Fibroblast of skin of right quadriceps (primary cell): ENCODE measurements at regions not wholly inside any gene's neighbourhood (a gene's known extent, or its start where the extent isn't known, plus 50 kb on each side); places are given as distances from the start of the nearest gene placed in this dataset.

Experiments used
- DNase-seq: peaks from one replicate; pipeline ENCODE4 v3.0.0-alpha.2; 2013

DNA sequence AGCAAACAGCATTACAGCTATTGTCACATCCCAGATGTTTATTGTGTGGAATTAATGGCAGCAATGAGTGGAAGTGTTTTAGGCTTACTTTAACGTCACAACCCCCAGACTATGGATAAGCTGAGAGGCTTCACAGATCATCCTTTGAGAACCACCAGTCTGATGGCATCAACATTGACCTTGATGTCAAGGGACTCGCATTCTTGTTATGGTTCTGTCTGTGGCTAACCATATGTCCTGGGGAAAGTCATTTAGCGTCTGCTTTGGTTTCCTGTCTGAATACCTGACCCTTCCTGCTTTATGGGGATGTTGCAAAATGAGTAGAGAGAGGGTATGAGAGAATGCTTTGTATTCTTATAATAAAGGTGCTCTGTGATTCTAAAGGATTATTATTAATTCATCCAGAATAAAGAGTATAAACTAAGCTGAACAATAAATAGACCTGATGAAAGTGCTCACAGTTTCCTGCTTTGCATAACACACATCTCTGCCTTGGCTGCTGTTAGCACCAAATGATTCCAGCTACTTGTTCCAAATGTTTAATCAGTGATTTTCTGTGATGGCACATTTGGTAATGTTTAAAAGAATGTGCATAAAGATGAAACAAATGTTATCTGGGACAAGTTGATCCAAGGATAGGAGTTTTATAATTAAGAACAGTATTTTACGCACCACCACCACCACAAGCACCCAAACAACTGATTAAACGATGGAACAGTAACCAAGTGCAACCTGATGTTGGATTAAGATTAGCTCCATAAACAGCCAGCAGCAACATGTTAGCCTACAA is 116.9 kb upstream of the LRIG3 start:
- peak; percentile 47 for DNase-seq

DNA sequence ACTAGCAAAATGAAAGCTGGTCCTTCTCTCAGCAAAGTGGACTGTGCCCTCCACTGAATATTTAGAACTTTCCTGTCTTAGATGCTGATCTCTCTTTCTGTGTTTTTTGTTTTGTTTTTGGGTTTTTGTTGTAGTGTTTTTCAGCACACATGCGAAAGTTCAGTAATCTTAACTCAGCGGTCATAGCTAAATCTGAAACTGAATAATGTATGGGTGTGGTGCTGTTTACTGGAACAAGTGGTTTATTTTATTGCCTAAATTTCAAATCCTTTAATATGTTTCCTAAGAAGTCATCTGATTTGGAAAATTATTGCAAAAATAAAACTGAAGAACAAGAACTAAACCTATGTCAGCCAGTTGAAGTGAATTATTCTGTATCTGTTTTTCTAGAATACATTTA is 116.0 kb upstream of the LRIG3 start:
- DNase-seq: no peak

DNA sequence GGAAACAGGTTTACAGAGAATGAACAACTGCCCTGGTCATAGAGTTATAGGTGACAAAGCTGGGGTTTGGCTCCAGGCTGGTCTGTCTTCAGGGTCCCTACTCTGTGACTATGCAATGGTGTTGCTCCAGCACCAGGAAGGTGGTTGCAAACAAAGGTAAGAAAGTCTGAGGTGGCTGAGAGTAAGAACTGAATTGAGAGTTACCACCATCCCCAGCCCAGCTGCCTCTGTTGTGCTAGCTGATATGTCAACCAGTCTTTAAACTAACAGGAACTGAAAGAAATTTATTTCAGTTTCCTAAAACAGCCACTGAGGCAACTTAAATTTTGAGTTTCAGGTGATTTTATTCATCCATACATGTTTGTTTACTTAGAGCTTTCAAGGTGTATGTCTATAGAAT is 111.0 kb upstream of the LRIG3 start:
- no peak for DNase-seq

DNA sequence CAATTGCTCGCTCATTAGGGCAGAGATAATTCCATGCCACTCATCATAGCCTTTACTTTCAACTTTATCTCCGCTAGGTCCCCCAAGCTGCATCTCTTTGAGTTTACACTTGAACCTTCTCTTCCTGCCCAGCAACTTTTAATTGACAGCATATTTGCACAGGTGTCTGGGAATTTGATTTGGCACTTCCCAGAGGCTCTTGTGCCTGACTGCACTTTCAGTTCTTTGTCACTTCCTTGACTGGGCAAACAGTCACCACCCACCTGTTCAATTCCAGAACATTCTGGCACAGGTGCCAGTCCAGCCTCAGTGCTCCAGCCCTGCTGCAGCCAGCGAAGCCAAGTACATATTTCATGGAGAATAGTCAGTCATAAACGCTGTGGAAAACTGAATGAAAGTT is 110.1 kb upstream of the LRIG3 start:
- DNase-seq: no peak

DNA sequence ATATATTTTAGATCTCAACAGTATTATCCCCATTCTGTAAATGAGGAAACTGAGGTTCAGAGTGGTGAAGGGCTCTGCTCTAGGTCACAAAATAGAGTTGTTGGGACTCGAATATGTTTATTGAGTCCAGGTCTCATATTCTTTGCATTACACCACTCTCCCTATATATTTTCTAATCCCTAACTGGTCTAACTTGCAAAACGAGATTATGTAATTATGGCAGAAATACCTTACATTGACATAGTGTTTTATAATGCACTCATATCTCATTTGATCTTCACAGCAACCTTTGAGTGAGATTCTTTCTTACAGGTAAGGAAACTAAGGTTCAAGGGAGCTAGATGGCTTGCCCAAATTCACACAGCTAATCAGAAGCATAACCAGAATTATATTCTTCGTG is 106.9 kb upstream of the LRIG3 start:
- no peak for DNase-seq

DNA sequence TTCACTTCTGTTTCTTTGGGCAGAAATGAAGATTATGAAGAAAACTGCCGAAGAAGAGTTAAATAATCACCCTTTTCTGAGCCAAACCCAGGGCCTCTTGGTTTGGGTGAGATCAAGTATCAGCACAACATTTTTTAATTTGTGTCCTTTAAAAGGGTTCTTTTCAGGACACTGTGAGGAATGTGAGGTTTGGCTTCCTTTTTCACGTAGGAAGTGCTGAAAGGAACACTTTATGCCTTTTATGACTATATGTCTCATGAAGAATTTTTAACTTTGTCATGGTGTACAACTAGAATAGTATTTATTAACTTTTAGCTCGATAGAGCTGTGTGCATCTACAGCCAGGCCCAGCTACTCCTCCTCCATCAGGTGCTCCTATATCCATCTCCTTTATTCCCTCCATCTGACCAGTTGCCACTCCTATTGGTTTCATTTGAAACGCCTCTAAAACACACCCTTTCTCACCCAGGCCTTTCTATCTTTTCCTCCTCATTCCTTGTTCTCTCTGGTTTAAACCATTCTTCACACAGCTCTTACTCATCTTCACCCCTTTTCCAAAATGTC is 103.6 kb upstream of the LRIG3 start:
- DNase-seq: peak; percentile 71

DNA sequence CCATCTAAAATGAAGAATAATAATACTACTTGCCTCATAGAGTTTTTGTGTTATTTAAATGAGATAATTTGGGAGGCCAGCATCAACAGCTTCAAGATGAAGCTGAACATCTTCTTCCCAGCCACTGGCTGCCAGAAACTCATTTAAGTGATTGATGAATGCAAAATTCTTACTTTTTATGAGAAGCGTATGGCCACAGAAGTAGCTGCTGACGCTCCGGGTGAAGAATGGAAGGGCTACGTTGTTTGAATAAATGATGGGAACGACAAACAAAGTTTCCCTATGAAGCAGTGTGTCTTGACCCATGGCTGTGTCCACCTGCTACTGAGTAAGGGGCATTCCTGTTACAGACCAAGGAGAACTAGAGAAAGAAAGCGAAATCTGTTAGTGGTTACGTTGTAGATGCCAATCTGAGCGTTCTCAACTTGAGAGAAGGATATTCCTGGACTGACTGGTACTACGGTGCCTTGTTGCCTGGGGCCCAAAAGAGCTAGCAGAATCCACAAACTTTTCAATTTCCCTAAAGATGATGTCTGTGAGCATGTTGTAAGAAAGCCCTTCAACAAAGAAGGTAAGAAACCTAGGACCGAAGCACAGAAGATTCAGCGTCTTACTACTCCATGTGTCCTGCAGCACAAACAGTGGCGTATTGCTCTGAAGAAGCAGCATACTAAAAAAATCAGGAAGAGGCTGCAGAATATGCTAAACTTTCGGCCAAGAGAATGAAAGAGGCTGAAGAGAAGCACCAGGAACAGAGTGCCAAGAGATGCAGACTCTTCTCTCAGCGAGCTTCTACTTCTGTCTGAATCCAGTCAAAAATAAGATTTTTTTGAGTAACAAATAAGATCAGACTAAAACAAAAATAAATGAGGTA is 100.0 kb upstream of the LRIG3 start:
- DNase-seq: no peak

DNA sequence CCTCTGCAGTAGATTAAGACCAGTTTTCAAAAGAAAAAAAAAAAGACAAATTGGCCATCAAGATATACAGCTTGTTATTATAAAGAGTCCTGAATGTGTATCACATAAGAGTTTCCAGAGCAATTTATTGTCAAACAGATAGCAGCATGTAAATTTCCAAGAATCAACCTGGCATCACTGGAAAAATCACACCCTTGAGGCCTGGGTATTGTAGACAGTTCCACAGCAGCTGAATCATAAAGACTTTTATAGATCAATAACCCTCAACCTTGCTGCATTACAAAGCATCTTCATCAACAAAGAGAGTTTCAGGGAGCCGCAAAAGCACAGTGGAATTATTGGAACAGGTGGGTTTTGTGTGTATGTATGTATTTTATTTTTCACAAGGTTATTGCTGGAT is 94.6 kb upstream of the LRIG3 start:
- DNase-seq: no peak

DNA sequence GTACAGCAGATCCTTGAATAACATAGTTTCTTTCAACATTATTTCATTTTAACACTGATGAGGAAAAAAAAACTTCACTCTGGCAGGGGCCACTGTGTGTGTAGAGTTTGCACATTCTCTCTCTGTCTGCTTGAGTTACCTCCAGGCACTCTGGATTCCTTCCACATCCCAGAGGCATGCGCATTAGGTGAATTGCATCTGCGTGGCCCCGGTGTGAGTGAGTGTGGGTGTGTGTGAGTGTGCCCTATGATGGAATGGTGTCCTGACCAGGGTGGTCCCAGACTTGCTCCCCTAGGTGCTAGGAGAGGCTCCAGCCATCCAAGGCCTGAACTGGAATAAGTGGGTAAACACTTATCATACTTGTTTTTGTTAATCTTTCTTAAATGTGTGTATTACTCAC is 90.6 kb upstream of the LRIG3 start:
- DNase-seq: no peak

DNA sequence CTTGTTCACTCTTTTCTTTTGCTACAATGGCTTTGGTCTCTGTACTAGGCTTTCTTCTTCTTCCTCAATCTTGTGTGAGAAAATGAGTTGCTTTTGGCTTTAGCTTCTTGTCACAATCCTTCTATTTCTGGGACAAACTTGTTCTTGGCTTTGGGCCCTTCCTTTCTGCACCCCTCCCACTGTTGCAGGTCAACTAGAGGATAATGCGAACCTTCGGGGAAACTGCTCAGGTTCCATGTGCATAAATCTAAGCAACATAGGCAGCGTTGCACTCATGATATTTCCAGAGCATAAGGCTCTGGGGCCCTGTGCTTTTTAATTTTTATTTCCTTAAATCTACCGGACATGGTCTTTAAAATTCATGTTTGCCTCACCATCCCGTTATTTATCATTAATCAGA is 89.8 kb upstream of the LRIG3 start:
- no peak for DNase-seq

DNA sequence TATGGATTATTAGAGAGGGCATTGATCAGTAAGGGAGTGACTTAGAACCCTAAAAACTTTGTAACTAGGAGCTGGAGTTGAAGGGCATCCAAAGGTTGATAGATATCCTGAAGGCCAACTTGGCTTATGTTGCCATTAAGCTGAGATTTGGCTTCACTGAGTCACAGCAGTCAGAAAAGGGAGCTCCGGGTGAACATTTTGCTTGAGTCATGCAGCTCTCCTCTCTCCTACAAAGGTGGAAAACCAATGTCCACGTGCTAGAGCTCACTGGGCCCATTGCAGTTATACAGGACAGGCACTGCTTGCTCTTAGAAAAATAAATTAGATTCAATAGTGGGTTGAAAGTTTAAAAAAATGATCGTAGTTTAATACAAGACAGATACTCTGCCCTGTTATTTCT is 87.3 kb upstream of the LRIG3 start:
- no peak for DNase-seq

DNA sequence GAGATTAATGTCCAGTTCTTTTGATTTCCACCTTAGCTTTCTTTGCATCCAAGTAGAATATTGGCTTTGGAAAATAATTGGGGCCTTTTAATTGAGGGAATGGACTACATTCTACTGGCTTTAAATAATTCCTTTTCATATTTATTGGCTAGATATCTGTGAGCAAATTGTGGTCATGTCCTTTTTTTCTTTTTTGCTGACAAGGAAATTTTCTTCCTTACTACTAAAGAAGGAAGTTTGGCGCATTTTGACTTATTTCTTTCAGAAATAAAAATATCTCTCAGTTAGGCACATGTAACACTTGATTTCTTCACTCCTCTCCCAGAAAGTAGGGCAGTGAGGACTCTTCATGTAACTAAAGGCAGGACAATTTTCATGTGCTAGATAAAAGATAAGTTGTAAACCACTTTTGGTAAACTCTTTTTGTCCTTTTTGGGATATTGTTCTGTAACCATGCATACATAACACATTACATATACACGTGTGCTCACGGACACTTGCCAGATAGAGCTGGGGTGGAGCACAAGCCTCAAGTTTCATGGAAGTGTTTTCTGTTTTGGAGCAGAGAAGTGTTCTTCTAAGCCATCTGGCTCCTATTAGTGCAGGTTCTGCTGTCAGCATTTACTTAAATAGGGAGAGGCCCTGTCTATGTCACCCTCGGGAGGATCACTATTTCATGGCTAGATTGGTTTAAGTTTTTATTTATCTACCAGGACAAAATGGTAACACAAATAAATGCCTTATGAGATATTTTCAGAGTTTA is 85.1 kb upstream of the LRIG3 start:
- peak; percentile 58 for DNase-seq

DNA sequence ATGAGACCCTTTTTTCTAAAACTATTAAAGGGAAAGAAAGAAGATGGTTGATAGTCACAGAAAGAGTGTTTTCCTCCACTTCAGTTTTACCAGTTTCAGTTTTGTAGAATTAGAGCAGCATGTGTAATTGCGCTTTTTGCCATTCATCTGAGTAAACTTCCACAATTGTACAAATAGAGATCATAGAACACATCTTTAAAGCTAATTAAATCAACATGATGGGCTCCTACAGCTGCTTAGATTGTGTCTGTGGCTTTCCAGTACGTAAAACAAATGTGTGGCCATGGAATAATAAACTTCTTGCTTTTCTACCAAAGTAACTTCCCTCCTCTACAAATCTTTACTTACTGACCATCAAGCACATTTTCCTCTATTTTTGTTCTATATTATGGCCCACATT is 84.2 kb upstream of the LRIG3 start:
- DNase-seq: peak; percentile 24

DNA sequence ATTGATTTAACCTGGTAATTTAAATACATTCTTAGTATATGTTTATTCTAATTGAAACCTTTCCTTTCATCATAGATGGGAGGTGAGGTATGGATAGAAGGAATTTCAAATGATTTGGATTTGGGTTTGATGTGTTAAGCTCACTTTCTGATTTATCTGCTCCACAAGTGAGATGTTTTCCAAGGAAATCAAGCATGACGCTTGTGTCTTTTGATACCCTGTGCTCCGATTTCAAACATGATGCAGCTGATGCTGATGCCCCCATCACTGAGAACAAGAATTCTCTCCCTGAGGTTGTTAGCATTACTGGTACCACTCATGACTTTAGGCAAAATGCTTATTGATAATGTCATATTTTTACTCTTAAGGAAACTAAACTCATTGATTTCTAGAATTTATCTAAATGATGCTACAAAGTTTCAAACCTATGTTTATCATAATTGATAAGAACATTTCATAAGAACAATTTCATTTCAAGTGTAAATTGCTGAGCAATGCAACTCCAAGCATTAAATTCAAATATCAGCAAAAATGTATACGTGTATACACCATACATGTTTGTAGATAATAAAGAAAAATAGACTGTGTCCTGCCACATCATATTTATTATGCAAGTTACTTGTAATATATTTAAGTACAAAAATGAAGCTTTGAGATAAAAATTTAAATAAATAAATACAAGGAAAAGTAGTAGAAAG is 75.5 kb upstream of the LRIG3 start:
- no peak for DNase-seq

DNA sequence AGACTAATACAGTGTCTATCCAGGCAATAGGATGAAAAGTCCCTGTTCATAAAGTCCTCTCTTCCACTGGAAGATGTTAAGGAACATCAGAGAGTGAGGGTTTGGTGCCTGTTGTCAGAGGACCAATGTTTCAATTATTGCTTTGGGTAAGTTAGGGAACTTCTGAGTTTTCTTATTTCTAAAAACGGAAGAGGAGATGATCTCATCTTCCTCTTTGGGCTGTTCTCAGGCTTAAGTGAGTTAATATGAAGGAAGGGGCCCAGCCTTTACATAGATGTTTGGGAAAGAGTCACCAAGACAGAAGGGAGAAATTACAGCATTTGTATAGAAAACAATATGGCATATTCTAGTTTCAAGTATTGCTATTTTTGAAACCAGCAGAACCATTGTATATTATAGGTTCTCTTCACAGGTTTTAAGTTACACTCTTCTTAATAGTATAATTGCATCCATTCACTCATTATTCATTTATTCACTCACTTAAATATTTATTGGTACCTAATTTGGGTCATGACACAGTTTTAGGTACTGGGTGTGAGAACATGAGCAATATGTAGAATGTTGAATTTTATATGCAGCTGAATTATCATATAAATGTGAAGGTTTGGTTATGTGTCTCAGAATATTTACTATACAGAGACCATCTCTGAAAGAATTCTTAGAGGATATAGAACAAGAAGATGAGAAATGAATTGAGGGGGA is 68.5 kb upstream of the LRIG3 start:
- no peak for DNase-seq

DNA sequence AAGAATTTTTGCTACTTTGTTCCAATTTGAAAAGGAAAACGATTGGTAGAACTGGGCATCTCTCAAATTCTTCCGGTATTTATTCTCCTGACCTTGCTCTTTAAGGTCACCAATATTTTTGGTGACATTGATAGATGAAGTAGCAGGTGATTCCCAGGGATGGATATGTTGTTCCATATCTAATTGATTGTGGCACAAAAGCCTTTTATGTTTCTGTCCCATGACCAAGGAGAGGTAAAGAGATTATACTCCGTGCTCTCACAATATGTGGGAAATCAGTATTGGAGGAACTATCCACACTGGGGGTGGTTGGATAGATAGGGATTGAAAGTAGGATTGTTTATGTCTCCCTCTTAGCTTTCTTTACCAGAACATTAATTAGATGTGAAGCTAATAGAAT is 61.7 kb upstream of the LRIG3 start:
- no peak for DNase-seq

DNA sequence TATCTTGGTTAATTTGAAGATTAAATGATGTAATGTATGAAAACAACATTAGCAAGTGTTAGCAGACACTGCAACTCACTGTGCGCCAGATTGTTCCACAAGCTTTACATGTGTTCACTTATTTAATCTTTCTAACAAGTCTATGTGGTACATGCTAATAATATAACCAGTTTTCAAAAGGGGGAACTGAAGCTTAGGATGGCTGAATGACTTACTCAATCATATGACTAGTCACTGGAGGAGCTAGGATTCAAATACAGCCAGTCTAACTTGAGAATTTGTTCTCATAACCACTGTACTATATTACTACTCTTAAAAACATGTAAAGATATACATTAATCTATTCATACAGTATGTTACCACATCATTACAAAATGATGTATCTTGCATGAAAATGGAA is 60.5 kb upstream of the LRIG3 start:
- no peak for DNase-seq

DNA sequence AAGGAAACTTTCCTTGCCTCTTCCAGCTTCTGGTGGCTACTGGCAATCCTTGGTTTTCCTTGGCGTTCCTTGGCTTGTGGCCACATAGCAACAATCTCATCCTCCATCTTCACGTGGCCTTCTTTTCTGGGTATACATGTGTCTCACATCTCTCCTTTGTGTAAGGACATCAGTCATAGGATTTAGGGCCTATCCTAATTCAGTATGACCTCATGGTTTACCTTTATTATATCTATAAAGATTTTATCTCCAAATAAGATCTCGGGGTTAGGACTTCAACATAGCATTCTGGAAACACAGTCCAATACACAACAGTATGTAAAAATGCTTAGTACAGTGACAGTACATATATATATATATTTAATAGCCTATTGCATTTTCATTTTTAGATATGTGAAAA is 58.4 kb upstream of the LRIG3 start:
- DNase-seq: no peak

DNA sequence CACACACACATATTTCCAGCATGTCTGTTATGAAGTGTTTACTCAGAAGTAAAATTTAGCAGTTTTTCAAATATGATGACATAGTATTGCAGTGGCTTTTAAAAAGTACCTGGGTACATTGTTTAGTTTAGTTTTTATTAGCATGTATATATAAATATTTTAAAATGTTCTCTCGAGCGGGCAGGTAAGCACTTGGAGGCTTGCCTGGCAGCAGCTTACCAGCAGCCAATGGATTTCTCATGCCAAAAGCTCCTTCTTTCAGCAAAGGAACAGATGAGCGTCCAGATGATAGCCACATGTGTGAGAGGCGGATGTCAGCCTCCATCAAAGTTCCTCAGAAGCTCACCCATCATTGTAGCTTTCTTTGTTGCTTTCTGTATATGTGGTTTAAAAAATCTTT is 57.2 kb upstream of the LRIG3 start:
- no peak for DNase-seq

DNA sequence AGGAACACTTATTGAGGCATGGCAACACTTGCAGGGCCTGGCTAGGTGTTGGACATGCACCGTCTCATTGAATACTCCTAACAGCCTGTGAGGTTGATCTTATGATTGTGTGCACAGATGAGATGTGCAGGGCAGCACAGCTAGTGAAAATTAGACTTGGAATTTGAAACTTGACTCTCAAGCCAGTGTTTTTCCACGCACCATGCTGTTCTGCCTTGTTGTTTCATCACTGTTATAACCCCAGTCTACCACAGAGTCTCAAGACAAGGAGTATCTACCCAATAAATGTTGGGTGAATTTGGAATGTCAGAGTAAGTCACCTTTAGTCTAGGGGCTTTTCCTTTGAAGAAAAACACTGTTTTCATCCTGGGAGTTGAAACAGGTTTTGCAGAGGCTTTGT is 55.8 kb upstream of the LRIG3 start:
- DNase-seq: no peak
